ENCODE measurements at regions not wholly inside any gene's neighbourhood (a gene's known extent, or its start where the extent isn't known, plus 50 kb on each side); places are given as distances from the start of the nearest gene placed in this dataset.

DNA sequence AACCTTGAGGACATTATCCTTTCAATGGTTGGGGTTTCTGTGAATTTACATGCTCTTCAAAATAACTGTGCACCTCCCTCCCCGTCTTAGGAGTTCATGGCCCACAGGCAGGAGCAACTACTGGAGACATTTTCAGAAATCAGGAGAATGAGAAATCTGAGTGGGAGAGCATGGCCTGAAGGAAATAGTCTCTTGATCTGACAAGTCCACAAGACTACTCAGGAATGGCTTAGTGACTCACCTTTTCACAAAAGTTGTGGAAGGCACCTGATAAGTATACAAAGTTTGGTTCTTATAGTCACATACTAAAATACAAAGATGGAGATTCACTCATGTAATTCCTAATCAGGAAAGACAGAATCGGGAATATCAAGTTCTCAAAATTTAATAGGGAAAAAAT, 83.6 kb upstream of the NCKAP5 start:
- DNase-seq (ENCODE audit: low read depth) = no peak
- TF ChIP-seq, protein P1, sequence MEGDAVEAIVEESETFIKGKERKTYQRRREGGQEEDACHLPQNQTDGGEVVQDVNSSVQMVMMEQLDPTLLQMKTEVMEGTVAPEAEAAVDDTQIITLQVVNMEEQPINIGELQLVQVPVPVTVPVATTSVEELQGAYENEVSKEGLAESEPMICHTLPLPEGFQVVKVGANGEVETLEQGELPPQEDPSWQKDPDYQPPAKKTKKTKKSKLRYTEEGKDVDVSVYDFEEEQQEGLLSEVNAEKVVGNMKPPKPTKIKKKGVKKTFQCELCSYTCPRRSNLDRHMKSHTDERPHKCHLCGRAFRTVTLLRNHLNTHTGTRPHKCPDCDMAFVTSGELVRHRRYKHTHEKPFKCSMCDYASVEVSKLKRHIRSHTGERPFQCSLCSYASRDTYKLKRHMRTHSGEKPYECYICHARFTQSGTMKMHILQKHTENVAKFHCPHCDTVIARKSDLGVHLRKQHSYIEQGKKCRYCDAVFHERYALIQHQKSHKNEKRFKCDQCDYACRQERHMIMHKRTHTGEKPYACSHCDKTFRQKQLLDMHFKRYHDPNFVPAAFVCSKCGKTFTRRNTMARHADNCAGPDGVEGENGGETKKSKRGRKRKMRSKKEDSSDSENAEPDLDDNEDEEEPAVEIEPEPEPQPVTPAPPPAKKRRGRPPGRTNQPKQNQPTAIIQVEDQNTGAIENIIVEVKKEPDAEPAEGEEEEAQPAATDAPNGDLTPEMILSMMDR (IDR thresholded peaks at IDR 0.05; ENCODE audit: insufficient read depth, low read length, poor library complexity, severe bottlenecking) = no peak
- Histone ChIP-seq H3K27me3 (ENCODE audit: control insufficient read depth, insufficient read depth, low read length) (no peaks in the 10 kb centered on the region), H3K4me3 (ENCODE audit: low read depth, low read length) (no peak overlapping the region), H3K36me3 (ENCODE audit: control insufficient read depth, insufficient read depth, low read length) (no peaks in the 10 kb centered on the region)

DNA sequence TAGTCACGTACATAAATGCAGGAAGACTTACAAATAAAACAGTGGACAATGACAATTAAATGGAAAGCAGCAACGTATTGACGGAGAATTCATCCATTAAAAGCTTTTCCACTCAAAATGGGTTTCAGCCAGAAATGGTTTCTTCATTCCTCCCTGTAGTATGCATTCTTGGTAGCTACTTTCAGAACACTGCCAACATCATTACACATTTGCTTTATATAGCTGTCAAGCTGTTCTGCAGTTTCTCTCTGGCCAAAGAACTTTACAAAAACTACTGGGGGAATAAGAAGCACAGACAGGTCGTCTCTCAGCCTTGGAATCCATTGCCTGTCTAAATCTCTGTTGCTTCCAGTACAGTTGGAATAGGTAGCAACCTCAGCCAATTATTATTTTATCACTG, 84.1 kb upstream of the NCKAP5 start:
- no peak overlapping the region for H3K4me3 ChIP-seq (ENCODE audit: low read depth, low read length)

DNA sequence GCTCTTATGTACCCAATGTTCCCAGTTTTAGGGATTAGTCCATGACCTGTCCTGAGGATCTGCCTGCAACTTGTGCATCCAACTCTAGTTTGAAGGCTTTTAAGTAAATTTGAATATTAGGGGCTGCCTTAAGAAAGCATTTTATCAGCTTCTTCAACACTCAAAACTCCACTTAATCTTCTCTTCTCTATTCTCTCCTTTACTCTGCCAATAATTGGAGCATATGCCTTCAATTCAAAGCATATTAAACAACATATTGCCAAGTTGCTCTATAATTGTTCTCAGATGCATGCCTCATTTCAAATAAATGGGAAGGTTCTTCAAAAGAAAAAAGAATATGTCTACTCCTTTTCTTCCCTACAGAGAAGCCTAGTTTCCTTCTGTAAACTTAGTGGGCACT, 84.8 kb upstream of the NCKAP5 start:
- H3K36me3 ChIP-seq (ENCODE audit: control insufficient read depth, insufficient read depth, low read length) = no peaks in the 10 kb centered on the region

More for the DNA sequence above, 84.1 kb upstream of the NCKAP5 start:
- no peaks in the 10 kb centered on the region for H3K27me3 ChIP-seq (ENCODE audit: control insufficient read depth, insufficient read depth, low read length)
- TF ChIP-seq, protein P1 (IDR thresholded peaks at IDR 0.05; ENCODE audit: insufficient read depth, low read length, poor library complexity, severe bottlenecking) = no peak
- no peaks in the 10 kb centered on the region for H3K36me3 ChIP-seq (ENCODE audit: control insufficient read depth, insufficient read depth, low read length)
- no peak for DNase-seq (ENCODE audit: low read depth)

DNA sequence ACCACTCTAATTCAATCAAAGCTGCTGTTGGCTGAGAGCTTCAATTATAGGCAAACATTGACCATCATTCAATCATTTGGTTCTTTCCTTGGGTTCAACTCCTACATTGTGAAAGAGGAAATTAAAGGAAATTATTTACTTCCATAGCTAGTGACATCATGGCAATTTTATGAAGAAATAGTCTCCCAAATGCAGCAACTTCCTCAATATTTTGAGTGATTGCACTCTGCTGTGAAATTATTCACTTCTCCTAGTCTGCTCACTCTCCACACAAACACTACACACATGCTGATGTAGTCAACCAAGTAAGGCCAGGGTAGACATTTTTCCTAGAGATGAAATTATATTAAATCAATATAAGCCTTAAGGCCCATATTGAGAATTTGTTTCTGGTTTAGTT, 86.7 kb upstream of the NCKAP5 start:
- H3K27me3 ChIP-seq (ENCODE audit: control insufficient read depth, insufficient read depth, low read length) = no peaks in the 10 kb centered on the region
- TF ChIP-seq, protein P1 (IDR thresholded peaks at IDR 0.05; ENCODE audit: insufficient read depth, low read length, poor library complexity, severe bottlenecking) = no peak
- no peaks in the 10 kb centered on the region for H3K36me3 ChIP-seq (ENCODE audit: control insufficient read depth, insufficient read depth, low read length)
- no peak overlapping the region for H3K4me3 ChIP-seq (ENCODE audit: low read depth, low read length)
- no peak for DNase-seq (ENCODE audit: low read depth)

More for the DNA sequence above, 84.8 kb upstream of the NCKAP5 start:
- TF ChIP-seq, protein P1 (IDR thresholded peaks at IDR 0.05; ENCODE audit: insufficient read depth, low read length, poor library complexity, severe bottlenecking) = no peak
- DNase-seq (ENCODE audit: low read depth) = no peak
- Histone ChIP-seq H3K27me3 (ENCODE audit: control insufficient read depth, insufficient read depth, low read length) (no peaks in the 10 kb centered on the region), H3K4me3 (ENCODE audit: low read depth, low read length) (no peak overlapping the region)

DNA sequence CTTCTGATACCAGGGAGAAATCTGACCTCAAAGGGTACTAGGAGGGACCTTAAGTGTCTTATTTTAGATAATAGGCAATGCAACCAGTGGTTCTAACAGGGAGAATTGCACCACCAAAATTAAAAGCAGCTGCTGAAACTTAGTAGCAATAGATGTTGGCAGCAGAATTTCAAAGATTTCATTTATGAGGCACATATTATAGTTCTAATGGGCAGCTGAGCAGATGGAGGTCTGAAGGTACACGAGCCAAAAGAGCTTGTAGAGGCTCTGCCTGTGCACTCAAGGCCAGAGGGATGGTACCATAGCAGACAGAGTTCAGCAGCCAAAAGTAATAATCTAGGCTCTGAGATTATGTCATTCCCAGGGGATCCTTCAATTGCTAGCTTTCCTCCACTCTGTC, 87.3 kb upstream of the NCKAP5 start:
- TF ChIP-seq, protein P1 (IDR thresholded peaks at IDR 0.05; ENCODE audit: insufficient read depth, low read length, poor library complexity, severe bottlenecking) = no peak
- Histone ChIP-seq H3K27me3 (ENCODE audit: control insufficient read depth, insufficient read depth, low read length) (no peaks in the 10 kb centered on the region), H3K4me3 (ENCODE audit: low read depth, low read length) (no peak overlapping the region), H3K36me3 (ENCODE audit: control insufficient read depth, insufficient read depth, low read length) (no peaks in the 10 kb centered on the region)
- no peak for DNase-seq (ENCODE audit: low read depth)

DNA sequence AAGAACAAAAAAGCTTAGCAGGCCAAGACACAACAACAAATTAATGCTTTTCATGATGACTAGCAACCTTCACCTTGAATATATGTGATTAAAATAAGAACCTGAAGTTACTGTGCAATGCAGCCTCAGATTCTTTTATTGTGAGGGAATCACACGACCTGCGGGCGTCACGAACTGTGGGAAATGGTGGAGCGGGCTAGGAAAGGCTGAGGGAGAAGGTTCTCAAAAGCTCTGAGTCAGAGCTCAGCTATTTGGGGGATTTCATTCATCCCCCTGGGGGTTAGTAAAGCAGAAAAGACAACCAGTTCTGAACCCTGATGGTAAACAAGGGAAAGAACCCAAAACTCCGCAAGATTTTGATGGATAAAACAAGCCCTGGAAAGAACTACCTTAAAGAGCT, 89.3 kb upstream of the NCKAP5 start:
- peak; percentile 4 for DNase-seq (ENCODE audit: low read depth)
- TF ChIP-seq, protein P1 (IDR thresholded peaks at IDR 0.05; ENCODE audit: insufficient read depth, low read length, poor library complexity, severe bottlenecking) = no peak
- Histone ChIP-seq H3K4me3 (ENCODE audit: low read depth, low read length) (no peak overlapping the region), H3K27me3 (ENCODE audit: control insufficient read depth, insufficient read depth, low read length) (no peaks in the 10 kb centered on the region), H3K36me3 (ENCODE audit: control insufficient read depth, insufficient read depth, low read length) (no peaks in the 10 kb centered on the region)

Data from kidney epithelial cell (primary cell).